Retinal pigment epithelial cell (primary cell): ENCODE measurements at regions not wholly inside any gene's neighbourhood (a gene's known extent, or its start where the extent isn't known, plus 50 kb on each side); places are given as distances from the start of the nearest gene placed in this dataset.
"Not testable (repeated sequence)": the region's sequence is repeated elsewhere in the genome, so short reads cannot be mapped to it uniquely, and the experiment has no call there.

Source experiments
- DNase-seq: peaks from one replicate; pipeline ENCODE4 v3.0.0-alpha.2; 2010; ENCODE audit warnings: low read depth
- H3K4me3 ChIP-seq: 2 replicates; pipeline ENCODE4 v1.5.1; 2011; ENCODE audit warnings: mild to moderate bottlenecking, low read length, control low read depth, moderate library complexity
- CTCF ChIP-seq: conservative IDR thresholded peaks from 2 replicates; pipeline ENCODE4 v1.5.1; 2011; ENCODE audit warnings: low read depth, low read length, control low read depth, inconsistent platforms

- DNase-seq: no peak
- no peak for TF ChIP-seq CTCF
- no peak overlapping the region for H3K4me3 ChIP-seq
Measured at GRCh38 chr20:19916531-19917485, 100.4 kb upstream of the NAA20 start.

- no peak for DNase-seq
- TF ChIP-seq CTCF: no peak
- H3K4me3 ChIP-seq: no peak overlapping the region
Measured at GRCh38 chr20:19918965-19919329, 98.2 kb upstream of the NAA20 start.

- no peak for DNase-seq
- no peak overlapping the region for H3K4me3 ChIP-seq
- TF ChIP-seq CTCF: no peak
Measured at GRCh38 chr20:19920381-19921138, 96.6 kb upstream of the NAA20 start.

GRCh38 chr20:19921284-19921793 is 95.8 kb upstream of the NAA20 start:
- no peak for TF ChIP-seq CTCF
- no peak overlapping the region for H3K4me3 ChIP-seq
- DNase-seq: no peak

- DNase-seq: not testable (repeated sequence)
Measured at GRCh38 chr20:19921829-19922228, 95.3 kb upstream of the NAA20 start.

GRCh38 chr20:19922716-19923115 is 94.4 kb upstream of the NAA20 start:
- no peak for TF ChIP-seq CTCF

More at GRCh38 chr20:19921829-19922228, 95.3 kb upstream of the NAA20 start:
- not testable (repeated sequence) for H3K4me3 ChIP-seq

GRCh38 chr20:19923762-19924161 is 93.4 kb upstream of the NAA20 start:
- DNase-seq: no peak
- TF ChIP-seq CTCF: no peak
- no peak overlapping the region for H3K4me3 ChIP-seq

More at GRCh38 chr20:19922716-19923115, 94.4 kb upstream of the NAA20 start:
- DNase-seq: no peak
- no peak overlapping the region for H3K4me3 ChIP-seq
